Endodermal cell (in vitro differentiated cells): ENCODE measurements at regions not wholly inside any gene's neighbourhood (a gene's known extent, or its start where the extent isn't known, plus 50 kb on each side); places are given as distances from the start of the nearest gene placed in this dataset.
"Not testable (repeated sequence)": the region's sequence is repeated elsewhere in the genome, so short reads cannot be mapped to it uniquely, and the experiment has no call there.

Source experiments
- DNase-seq: peaks from one replicate; pipeline ENCODE4 v3.0.0-alpha.2; 2017
- H3K27ac ChIP-seq: 2 replicates; pipeline ENCODE4 v1.5.1; 2013; ENCODE audit warnings: mild to moderate bottlenecking, low read depth, low read length, moderate library complexity
- H3K27me3 ChIP-seq: 2 replicates; pipeline ENCODE4 v1.6.1; 2013; ENCODE audit warnings: mild to moderate bottlenecking, low read length, moderate library complexity; ENCODE audit not compliant: insufficient read depth, control insufficient read depth, poor library complexity, severe bottlenecking
- H3K36me3 ChIP-seq: 2 replicates; pipeline ENCODE4 v1.7.0; 2013; ENCODE audit warnings: mild to moderate bottlenecking, low read length, moderate library complexity; ENCODE audit not compliant: control insufficient read depth, insufficient read depth
- H3K4me1 ChIP-seq: one replicate; pipeline ENCODE4 v1.7.0; 2013; ENCODE audit warnings: low read length; ENCODE audit not compliant: control insufficient read depth, insufficient read depth
- H3K4me3 ChIP-seq: 2 replicates; pipeline ENCODE4 v1.5.1; 2013; ENCODE audit warnings: mild to moderate bottlenecking, low read length, moderate library complexity
- H3K9ac ChIP-seq: 2 replicates; pipeline ENCODE4 v1.6.1; 2013; ENCODE audit warnings: mild to moderate bottlenecking, low read length, moderate library complexity; ENCODE audit not compliant: poor library complexity, severe bottlenecking; ENCODE audit errors: extremely low read depth
- H3K9me3 ChIP-seq: 2 replicates; pipeline ENCODE4 v1.6.1; 2013; ENCODE audit warnings: mild to moderate bottlenecking, low read length, moderate library complexity; ENCODE audit not compliant: control insufficient read depth
- H3K27ac Mint-ChIP-seq: 2 replicates; pipeline ENCODE4 v1.8.0; 2020; ENCODE audit warnings: mixed read lengths
- H3K27me3 Mint-ChIP-seq: 2 replicates; pipeline ENCODE4 v1.8.0; 2021; ENCODE audit warnings: mild to moderate bottlenecking, mixed read lengths; ENCODE audit not compliant: insufficient read depth
- H3K36me3 Mint-ChIP-seq: 2 replicates; pipeline ENCODE4 v1.8.0; 2020; ENCODE audit warnings: low read depth, mixed read lengths
- H3K4me1 Mint-ChIP-seq: 2 replicates; pipeline ENCODE4 v1.8.0; 2020; ENCODE audit warnings: mixed read lengths
- H3K4me3 Mint-ChIP-seq: 2 replicates; pipeline ENCODE4 v1.8.0; 2020; ENCODE audit warnings: mild to moderate bottlenecking, moderate library complexity, mixed read lengths
- H3K9me3 Mint-ChIP-seq: 2 replicates; pipeline ENCODE4 v1.8.0; 2020; ENCODE audit warnings: mild to moderate bottlenecking, mixed read lengths
- WGBS, 2 experiments: methylation state at CpG; one replicate each; pipeline versions ENCODE4 v1.1.5 to v1.1.7; 2013; ENCODE audit warnings: missing lambda C conversion rate in 2 of 2, mixed read lengths in 1 of 2; ENCODE audit not compliant: insufficient coverage in 1 of 2, insufficient read length in 1 of 2; 5-methylcytosine and 5-hydroxymethylcytosine counted together
- TF ChIP-seq, protein P1 (sequence below): fragments of 200-600 bp; sonication (generic); conservative IDR thresholded peaks from 2 replicates; pipeline ENCODE4 v1.5.0; 2021; ENCODE audit warnings: antibody characterized with exemption, mild to moderate bottlenecking

DNA sequence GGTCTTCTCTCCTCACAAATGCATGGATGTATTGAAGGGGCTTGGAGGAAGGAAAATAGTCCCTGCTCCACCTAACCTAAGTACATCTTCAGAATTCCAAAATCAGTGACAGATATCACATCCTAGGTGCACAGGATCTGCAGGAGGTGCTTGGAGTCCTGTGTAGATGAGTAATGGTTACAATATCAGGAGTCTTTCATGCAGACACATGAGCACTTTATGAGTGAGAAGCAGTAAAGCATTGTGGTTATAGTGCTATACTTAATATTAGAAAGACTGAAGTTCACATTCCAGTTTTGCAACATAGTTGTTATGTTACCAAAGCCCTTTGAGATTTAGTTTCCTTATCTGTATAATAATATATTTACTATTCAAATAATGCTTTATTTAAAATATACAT, 516.7 kb downstream of the NEBL start:
- no peaks in the 10 kb centered on the region for H3K27me3 ChIP-seq
- no peaks in the 10 kb centered on the region for H3K4me1 ChIP-seq
- H3K4me3 ChIP-seq: no peak overlapping the region
- peaks cover 4% of the 10 kb centered on the region for H3K9me3 ChIP-seq
- DNase-seq: no peak
- Mint-ChIP-seq H3K27me3 (no peaks in the 10 kb centered on the region), H3K9me3 (peaks cover 15% of the 10 kb centered on the region), H3K36me3 (peaks cover 8% of the 10 kb centered on the region), H3K4me1 (peaks cover 7% of the 10 kb centered on the region), H3K4me3 (no peak overlapping the region), H3K27ac (no peak overlapping the region)
- H3K36me3 ChIP-seq: no peaks in the 10 kb centered on the region
- no peak overlapping the region for H3K27ac ChIP-seq
- TF ChIP-seq, protein P1, sequence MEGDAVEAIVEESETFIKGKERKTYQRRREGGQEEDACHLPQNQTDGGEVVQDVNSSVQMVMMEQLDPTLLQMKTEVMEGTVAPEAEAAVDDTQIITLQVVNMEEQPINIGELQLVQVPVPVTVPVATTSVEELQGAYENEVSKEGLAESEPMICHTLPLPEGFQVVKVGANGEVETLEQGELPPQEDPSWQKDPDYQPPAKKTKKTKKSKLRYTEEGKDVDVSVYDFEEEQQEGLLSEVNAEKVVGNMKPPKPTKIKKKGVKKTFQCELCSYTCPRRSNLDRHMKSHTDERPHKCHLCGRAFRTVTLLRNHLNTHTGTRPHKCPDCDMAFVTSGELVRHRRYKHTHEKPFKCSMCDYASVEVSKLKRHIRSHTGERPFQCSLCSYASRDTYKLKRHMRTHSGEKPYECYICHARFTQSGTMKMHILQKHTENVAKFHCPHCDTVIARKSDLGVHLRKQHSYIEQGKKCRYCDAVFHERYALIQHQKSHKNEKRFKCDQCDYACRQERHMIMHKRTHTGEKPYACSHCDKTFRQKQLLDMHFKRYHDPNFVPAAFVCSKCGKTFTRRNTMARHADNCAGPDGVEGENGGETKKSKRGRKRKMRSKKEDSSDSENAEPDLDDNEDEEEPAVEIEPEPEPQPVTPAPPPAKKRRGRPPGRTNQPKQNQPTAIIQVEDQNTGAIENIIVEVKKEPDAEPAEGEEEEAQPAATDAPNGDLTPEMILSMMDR: no peak
- H3K9ac ChIP-seq: no peak overlapping the region

DNA sequence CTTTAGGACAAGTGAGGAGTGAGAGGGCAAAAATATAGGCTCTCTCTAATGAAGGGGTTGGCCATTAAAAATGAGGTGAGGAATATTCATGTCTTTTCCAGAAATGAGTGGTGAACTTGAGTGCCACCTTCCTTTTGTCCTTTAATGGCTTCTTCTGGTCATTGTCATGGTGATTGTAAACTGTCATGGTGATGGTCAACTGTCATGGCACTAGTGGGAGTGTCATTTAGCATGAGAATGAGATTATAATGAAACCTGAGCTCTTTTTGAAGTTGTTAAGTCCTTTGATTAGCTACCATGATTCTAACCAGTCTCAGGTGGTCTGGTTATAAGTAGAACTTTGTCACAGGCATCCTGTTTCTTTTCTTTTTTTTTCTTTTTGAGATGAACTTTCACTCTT, 524.4 kb downstream of the NEBL start:
- no peak overlapping the region for H3K27ac ChIP-seq
- DNase-seq: no peak
- peak overlapping the region; percentile 71 for H3K27ac Mint-ChIP-seq

DNA sequence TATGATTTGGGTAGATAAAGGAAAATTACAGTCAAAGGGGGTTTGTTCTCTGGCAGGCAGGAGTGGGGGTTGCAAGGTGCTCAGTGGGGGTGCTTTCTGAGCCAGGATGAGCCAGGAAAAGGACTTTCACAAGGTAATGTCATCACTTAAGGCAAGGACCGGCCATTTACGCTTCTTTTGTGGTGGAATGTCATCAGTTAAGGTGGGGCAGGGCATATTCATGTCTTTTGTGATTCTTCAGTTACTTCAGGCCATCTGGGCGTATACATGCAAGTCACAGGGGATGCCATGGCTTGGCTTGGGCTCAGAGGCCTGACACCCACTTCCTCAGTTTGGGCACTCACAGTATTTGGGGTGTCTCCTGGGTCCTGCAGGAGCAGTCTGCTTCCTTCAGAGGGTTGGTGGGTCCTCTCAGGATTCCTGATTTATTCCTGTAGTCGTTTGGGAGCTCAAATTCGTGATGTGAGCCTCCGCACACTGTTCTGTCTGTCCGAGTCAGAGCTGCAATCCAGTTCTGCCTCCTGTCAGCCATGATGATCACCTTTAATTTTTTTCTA, 526.1 kb downstream of the NEBL start:
- not testable (repeated sequence) for H3K36me3 ChIP-seq, H3K9ac ChIP-seq, H3K4me1 ChIP-seq, H3K27ac ChIP-seq, H3K27me3 Mint-ChIP-seq, H3K27me3 ChIP-seq, H3K4me3 ChIP-seq, H3K36me3 Mint-ChIP-seq, H3K9me3 ChIP-seq
- Mint-ChIP-seq H3K27ac (peak overlapping the region; percentile 99), H3K4me3 (peak overlapping the region; percentile 51), H3K4me1 (peaks cover 23% of the 10 kb centered on the region), H3K9me3 (peaks cover 41% of the 10 kb centered on the region)
- DNase-seq: peak; percentile 83
- WGBS, 2 experiments: 64 to 87% methylated on average over 4 to 7 of the region's 7 CpGs

More for the DNA sequence above, 524.4 kb downstream of the NEBL start:
- peaks cover 23% of the 10 kb centered on the region for H3K4me1 Mint-ChIP-seq
- H3K4me3 Mint-ChIP-seq: no peak overlapping the region
- Histone ChIP-seq H3K9me3 (peaks cover 10% of the 10 kb centered on the region), H3K27me3 (no peaks in the 10 kb centered on the region), H3K4me3 (no peak overlapping the region), H3K9ac (no peak overlapping the region), H3K4me1 (peaks cover 2% of the 10 kb centered on the region), H3K36me3 (no peaks in the 10 kb centered on the region)
- peaks cover 41% of the 10 kb centered on the region for H3K9me3 Mint-ChIP-seq
- peaks cover 9% of the 10 kb centered on the region for H3K36me3 Mint-ChIP-seq
- H3K27me3 Mint-ChIP-seq: no peaks in the 10 kb centered on the region
- TF ChIP-seq, protein P1: no peak
